OCI-LY3 (cell line): ENCODE measurements at regions not wholly inside any gene's neighbourhood (a gene's known extent, or its start where the extent isn't known, plus 50 kb on each side); places are given as distances from the start of the nearest gene placed in this dataset.

ENCODE experiments used
- CTCF ChIP-seq: fragments of 200-600, 300-600 bp; sonication (generic); IDR thresholded peaks from 2 replicates; pipeline ENCODE4 v1.5.1; 2014; ENCODE audit warnings: antibody characterized with exemption, low read length, low read depth
- EZH2phosphoT487 ChIP-seq: fragments of 200-600 bp; shearing (Covaris generic); IDR thresholded peaks from 2 replicates; pipeline ENCODE4 v1.6.1; 2018; ENCODE audit warnings: antibody characterized with exemption, mixed run types, low read depth

GRCh38 chr7:26563406-26563805, 271.7 kb downstream of the SNX10 start:
- TF ChIP-seq CTCF, result no peak
- no peak for TF ChIP-seq EZH2phosphoT487
